Hepatic stellate cell (primary cell): ENCODE measurements at regions not wholly inside any gene's neighbourhood (a gene's known extent, or its start where the extent isn't known, plus 50 kb on each side); places are given as distances from the start of the nearest gene placed in this dataset.
"Not testable (repeated sequence)": the region's sequence is repeated elsewhere in the genome, so short reads cannot be mapped to it uniquely, and the experiment has no call there.

Source experiments
- DNase-seq: peaks from one replicate; pipeline ENCODE4 v3.0.0; 2011; ENCODE audit warnings: low spot score

GRCh38 chr2:138271467-138271866, 230.1 kb upstream of the SPOPL start:
- no peak for DNase-seq

- DNase-seq = no peak
Observed at GRCh38 chr2:138272524-138273195, 228.9 kb upstream of the SPOPL start.

- not testable (repeated sequence) for DNase-seq
Observed at GRCh38 chr2:138273280-138273679, 228.3 kb upstream of the SPOPL start.

- DNase-seq = no peak
Observed at GRCh38 chr2:138274421-138275291, 226.9 kb upstream of the SPOPL start.

GRCh38 chr2:138275292-138275690, 226.3 kb upstream of the SPOPL start:
- no peak for DNase-seq

- no peak for DNase-seq
Observed at GRCh38 chr2:138275881-138276280, 225.7 kb upstream of the SPOPL start.

- DNase-seq = no peak
Observed at GRCh38 chr2:138276339-138276738, 225.2 kb upstream of the SPOPL start.

GRCh38 chr2:138277062-138277461, 224.5 kb upstream of the SPOPL start:
- DNase-seq = no peak

GRCh38 chr2:138279871-138280270, 221.7 kb upstream of the SPOPL start:
- no peak for DNase-seq

GRCh38 chr2:138280999-138281695, 220.4 kb upstream of the SPOPL start:
- DNase-seq = no peak

GRCh38 chr2:138282014-138282672, 219.4 kb upstream of the SPOPL start:
- DNase-seq = no peak

- no peak for DNase-seq
Observed at GRCh38 chr2:138291805-138292204, 209.8 kb upstream of the SPOPL start.

- no peak for DNase-seq
Observed at GRCh38 chr2:138293045-138293444, 208.5 kb upstream of the SPOPL start.

GRCh38 chr2:138293549-138293948, 208.0 kb upstream of the SPOPL start:
- DNase-seq = no peak

- DNase-seq = no peak
Observed at GRCh38 chr2:138294451-138294850, 207.1 kb upstream of the SPOPL start.

- no peak for DNase-seq
Observed at GRCh38 chr2:138296365-138296764, 205.2 kb upstream of the SPOPL start.

- no peak for DNase-seq
Observed at GRCh38 chr2:138298120-138298814, 203.3 kb upstream of the SPOPL start.

GRCh38 chr2:138298900-138299299, 202.7 kb upstream of the SPOPL start:
- DNase-seq = no peak

- DNase-seq = no peak
Observed at GRCh38 chr2:138306626-138307025, 194.9 kb upstream of the SPOPL start.

- no peak for DNase-seq
Observed at GRCh38 chr2:138307099-138307498, 194.5 kb upstream of the SPOPL start.

- DNase-seq = no peak
Observed at GRCh38 chr2:138309760-138310159, 191.8 kb upstream of the SPOPL start.

GRCh38 chr2:138312061-138312460, 189.5 kb upstream of the SPOPL start:
- no peak for DNase-seq
